Progenitor cell of endocrine pancreas (in vitro differentiated cells): ENCODE measurements at regions not wholly inside any gene's neighbourhood (a gene's known extent, or its start where the extent isn't known, plus 50 kb on each side); places are given as distances from the start of the nearest gene placed in this dataset.
A peak's percentile ranks its signal among the peaks of the same experiment; 100 is the strongest.

ENCODE experiments used
- DNase-seq: peaks from one replicate; pipeline ENCODE4 v3.0.0; 2021; ENCODE audit warnings: low spot score; ENCODE audit not compliant: unreplicated experiment
- H3K27ac Mint-ChIP-seq: 2 replicates; pipeline ENCODE4 v1.8.0; 2021; ENCODE audit warnings: mild to moderate bottlenecking, moderate library complexity, mixed read lengths
- H3K27me3 Mint-ChIP-seq: 2 replicates; pipeline ENCODE4 v1.8.0; 2021; ENCODE audit warnings: mixed read lengths
- H3K36me3 Mint-ChIP-seq: 2 replicates; pipeline ENCODE4 v1.8.0; 2022; ENCODE audit warnings: mixed read lengths; ENCODE audit not compliant: insufficient read depth
- H3K4me1 Mint-ChIP-seq: 2 replicates; pipeline ENCODE4 v1.8.0; 2021; ENCODE audit warnings: low read depth, mixed read lengths
- H3K4me3 Mint-ChIP-seq: 2 replicates; pipeline ENCODE4 v1.8.0; 2021; ENCODE audit warnings: low read depth, mild to moderate bottlenecking, moderate library complexity, mixed read lengths
- H3K9me3 Mint-ChIP-seq: 2 replicates; pipeline ENCODE4 v1.8.0; 2021; ENCODE audit warnings: low read depth, mixed read lengths
- CTCF ChIP-seq: fragments of 200-600 bp; sonication (generic); IDR thresholded peaks from one replicate; pipeline ENCODE4 v1.5.0; 2021; ENCODE audit warnings: antibody characterized with exemption, mild to moderate bottlenecking; ENCODE audit not compliant: unreplicated experiment

GRCh38 chr3:107242579-107242978 lies 134.7 kb upstream of the CCDC54 start:
- Mint-ChIP-seq H3K4me1 (peaks cover 4% of the 10 kb centered on the region), H3K4me3 (peak overlapping the region; percentile 18), H3K27me3 (peaks cover 10% of the 10 kb centered on the region), H3K36me3 (peaks cover 1% of the 10 kb centered on the region), H3K9me3 (no peaks in the 10 kb centered on the region), H3K27ac (no peak overlapping the region)
- no peak for DNase-seq
- TF ChIP-seq CTCF, result no peak

- peaks cover 3% of the 10 kb centered on the region for H3K36me3 Mint-ChIP-seq
- H3K4me3 Mint-ChIP-seq, result no peak overlapping the region
- H3K4me1 Mint-ChIP-seq, result peaks cover 1% of the 10 kb centered on the region
- no peak for DNase-seq
- no peaks in the 10 kb centered on the region for H3K27me3 Mint-ChIP-seq
- H3K9me3 Mint-ChIP-seq, result no peaks in the 10 kb centered on the region
- no peak overlapping the region for H3K27ac Mint-ChIP-seq
- no peak for TF ChIP-seq CTCF
Observed at GRCh38 chr3:107247116-107247515, 130.1 kb upstream of the CCDC54 start.

GRCh38 chr3:107249132-107249531 lies 128.1 kb upstream of the CCDC54 start:
- no peak overlapping the region for H3K4me3 Mint-ChIP-seq
- no peaks in the 10 kb centered on the region for H3K27me3 Mint-ChIP-seq
- H3K36me3 Mint-ChIP-seq, result peaks cover 1% of the 10 kb centered on the region
- DNase-seq, result no peak
- no peaks in the 10 kb centered on the region for H3K4me1 Mint-ChIP-seq
- TF ChIP-seq CTCF, result no peak
- H3K27ac Mint-ChIP-seq, result no peak overlapping the region
- H3K9me3 Mint-ChIP-seq, result no peaks in the 10 kb centered on the region

DNA sequence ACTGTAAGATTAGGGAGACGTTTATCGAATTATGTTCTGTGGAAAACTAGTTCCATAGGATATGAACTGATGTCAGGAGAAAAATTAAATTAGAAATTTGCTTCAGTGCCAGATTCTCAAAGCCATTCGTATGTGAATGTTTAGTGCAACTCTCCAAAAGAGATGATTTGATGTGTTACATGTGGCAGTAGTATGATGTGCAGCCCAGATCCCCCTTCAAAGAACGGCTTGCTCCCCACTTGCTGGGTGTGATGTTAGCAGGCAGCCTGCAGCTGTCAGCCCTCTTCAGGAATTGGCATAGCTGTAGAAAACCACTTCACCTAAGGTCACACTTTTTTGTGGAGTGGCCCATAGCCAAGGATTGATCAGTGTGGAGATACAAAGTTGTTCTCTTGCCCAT lies 127.0 kb upstream of the CCDC54 start:
- Mint-ChIP-seq H3K4me1 (no peaks in the 10 kb centered on the region), H3K4me3 (no peak overlapping the region), H3K27me3 (no peaks in the 10 kb centered on the region), H3K36me3 (peaks cover 1% of the 10 kb centered on the region), H3K27ac (no peak overlapping the region), H3K9me3 (no peaks in the 10 kb centered on the region)
- no peak for TF ChIP-seq CTCF
- no peak for DNase-seq

GRCh38 chr3:107251819-107252218 lies 125.4 kb upstream of the CCDC54 start:
- no peaks in the 10 kb centered on the region for H3K9me3 Mint-ChIP-seq
- no peak for DNase-seq
- H3K27ac Mint-ChIP-seq, result no peak overlapping the region
- no peaks in the 10 kb centered on the region for H3K27me3 Mint-ChIP-seq
- TF ChIP-seq CTCF, result no peak
- H3K36me3 Mint-ChIP-seq, result peaks cover 1% of the 10 kb centered on the region
- H3K4me3 Mint-ChIP-seq, result no peak overlapping the region
- H3K4me1 Mint-ChIP-seq, result no peaks in the 10 kb centered on the region
